ENCODE measurements at regions not wholly inside any gene's neighbourhood (a gene's known extent, or its start where the extent isn't known, plus 50 kb on each side); places are given as distances from the start of the nearest gene placed in this dataset.
A peak's percentile ranks its signal among the peaks of the same experiment; 100 is the strongest.

GRCh38 chr5:148904440-148904839 lies 78.0 kb downstream of the ADRB2 start:
- no peak overlapping the region for H3K27ac ChIP-seq (ENCODE audit: low read length)
- no peak overlapping the region for H3K4me3 ChIP-seq (ENCODE audit: low read length)
- H3K4me1 ChIP-seq (ENCODE audit: insufficient read depth, low read length) = no peaks in the 10 kb centered on the region; the same call in 1 of the 2 replicates
- no peaks in the 10 kb centered on the region for H3K27me3 ChIP-seq (ENCODE audit: insufficient read depth, low read length)
- H3K36me3 ChIP-seq (ENCODE audit: insufficient read depth, low read depth, low read length) = no peaks in the 10 kb centered on the region
- H3K9ac ChIP-seq (ENCODE audit: low read depth, low read length) = no peak overlapping the region
- H3K9me3 ChIP-seq (ENCODE audit: insufficient read depth, low read depth, low read length) = no peaks in the 10 kb centered on the region

- Histone ChIP-seq H3K9me3 (ENCODE audit: insufficient read depth, low read depth, low read length) (no peaks in the 10 kb centered on the region), H3K27ac (ENCODE audit: low read length) (no peak overlapping the region), H3K4me3 (ENCODE audit: low read length) (no peak overlapping the region), H3K27me3 (ENCODE audit: insufficient read depth, low read length) (no peaks in the 10 kb centered on the region), H3K9ac (ENCODE audit: low read depth, low read length) (no peak overlapping the region), H3K36me3 (ENCODE audit: insufficient read depth, low read depth, low read length) (no peaks in the 10 kb centered on the region), H3K4me1 (ENCODE audit: insufficient read depth, low read length) (no peaks in the 10 kb centered on the region; the same call in 1 of the 2 replicates)
These were observed 79.1 kb downstream of the ADRB2 start for GRCh38 chr5:148905541-148905940.

DNA sequence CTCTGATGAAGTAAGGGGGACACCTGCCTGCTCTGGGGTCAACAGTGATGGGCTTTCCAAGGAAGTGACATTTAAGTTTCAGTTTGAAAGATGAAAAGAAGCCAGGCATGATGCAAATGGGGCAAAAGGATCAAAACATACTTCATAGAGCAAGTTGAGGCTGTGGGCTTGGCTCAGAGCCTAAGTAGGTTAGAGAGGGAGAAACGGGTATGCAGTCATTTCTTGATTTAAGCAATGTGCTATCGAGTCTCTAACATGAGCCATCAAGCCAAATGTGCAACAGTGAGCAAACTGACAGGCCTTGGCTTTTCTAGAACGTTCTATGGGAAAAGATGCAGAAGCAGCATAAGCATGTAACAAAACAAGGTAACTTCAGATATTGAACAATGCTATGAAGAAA lies 80.6 kb downstream of the ADRB2 start:
- Histone ChIP-seq H3K27me3 (ENCODE audit: insufficient read depth, low read length) (no peaks in the 10 kb centered on the region), H3K36me3 (ENCODE audit: insufficient read depth, low read depth, low read length) (no peaks in the 10 kb centered on the region), H3K9me3 (ENCODE audit: insufficient read depth, low read depth, low read length) (no peaks in the 10 kb centered on the region), H3K4me3 (ENCODE audit: low read length) (no peak overlapping the region), H3K27ac (ENCODE audit: low read length) (no peak overlapping the region), H3K9ac (ENCODE audit: low read depth, low read length) (no peak overlapping the region), H3K4me1 (ENCODE audit: insufficient read depth, low read length) (peaks cover 4% of the 10 kb centered on the region; the same call in 1 of the 2 replicates)

- no peak overlapping the region for H3K9ac ChIP-seq (ENCODE audit: low read depth, low read length)
- H3K36me3 ChIP-seq (ENCODE audit: insufficient read depth, low read depth, low read length) = no peaks in the 10 kb centered on the region
- H3K27ac ChIP-seq (ENCODE audit: low read length) = no peak overlapping the region
- H3K27me3 ChIP-seq (ENCODE audit: insufficient read depth, low read length) = no peaks in the 10 kb centered on the region
- peaks cover 21% of the 10 kb centered on the region for H3K4me1 ChIP-seq (ENCODE audit: insufficient read depth, low read length)
- H3K9me3 ChIP-seq (ENCODE audit: insufficient read depth, low read depth, low read length) = no peaks in the 10 kb centered on the region
- H3K4me3 ChIP-seq (ENCODE audit: low read length) = no peak overlapping the region
These were observed 82.6 kb downstream of the ADRB2 start for GRCh38 chr5:148909040-148909439.

DNA sequence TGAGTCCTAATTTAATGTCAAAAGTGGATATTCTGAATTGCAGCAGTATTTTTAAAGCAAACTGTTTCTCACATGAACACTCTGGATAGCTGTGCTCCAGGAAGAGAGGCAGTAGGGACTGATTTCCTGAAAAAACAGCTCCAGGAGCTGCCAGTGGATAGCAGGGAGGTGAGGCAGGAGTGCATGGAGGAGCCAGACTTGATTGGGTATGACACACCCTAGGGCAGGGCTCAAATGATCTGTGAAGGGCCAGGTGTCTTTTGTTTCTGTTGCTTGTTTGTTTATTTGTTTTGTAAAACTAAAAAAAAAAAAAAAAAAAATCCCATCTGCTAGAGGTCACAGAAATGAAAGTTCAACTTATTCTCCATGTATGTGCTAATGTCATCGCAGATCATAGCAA lies 83.4 kb downstream of the ADRB2 start:
- no peaks in the 10 kb centered on the region for H3K9me3 ChIP-seq (ENCODE audit: insufficient read depth, low read depth, low read length)
- H3K36me3 ChIP-seq (ENCODE audit: insufficient read depth, low read depth, low read length) = no peaks in the 10 kb centered on the region
- no peaks in the 10 kb centered on the region for H3K27me3 ChIP-seq (ENCODE audit: insufficient read depth, low read length)
- H3K4me3 ChIP-seq (ENCODE audit: low read length) = no peak overlapping the region
- no peak overlapping the region for H3K27ac ChIP-seq (ENCODE audit: low read length)
- H3K9ac ChIP-seq (ENCODE audit: low read depth, low read length) = no peak overlapping the region
- H3K4me1 ChIP-seq (ENCODE audit: insufficient read depth, low read length) = peaks cover 21% of the 10 kb centered on the region

GRCh38 chr5:148910216-148910615 lies 83.8 kb downstream of the ADRB2 start:
- Histone ChIP-seq H3K27ac (ENCODE audit: low read length) (no peak overlapping the region), H3K9me3 (ENCODE audit: insufficient read depth, low read depth, low read length) (no peaks in the 10 kb centered on the region), H3K36me3 (ENCODE audit: insufficient read depth, low read depth, low read length) (no peaks in the 10 kb centered on the region), H3K27me3 (ENCODE audit: insufficient read depth, low read length) (no peaks in the 10 kb centered on the region), H3K4me3 (ENCODE audit: low read length) (no peak overlapping the region), H3K9ac (ENCODE audit: low read depth, low read length) (no peak overlapping the region), H3K4me1 (ENCODE audit: insufficient read depth, low read length) (peaks cover 21% of the 10 kb centered on the region)

DNA sequence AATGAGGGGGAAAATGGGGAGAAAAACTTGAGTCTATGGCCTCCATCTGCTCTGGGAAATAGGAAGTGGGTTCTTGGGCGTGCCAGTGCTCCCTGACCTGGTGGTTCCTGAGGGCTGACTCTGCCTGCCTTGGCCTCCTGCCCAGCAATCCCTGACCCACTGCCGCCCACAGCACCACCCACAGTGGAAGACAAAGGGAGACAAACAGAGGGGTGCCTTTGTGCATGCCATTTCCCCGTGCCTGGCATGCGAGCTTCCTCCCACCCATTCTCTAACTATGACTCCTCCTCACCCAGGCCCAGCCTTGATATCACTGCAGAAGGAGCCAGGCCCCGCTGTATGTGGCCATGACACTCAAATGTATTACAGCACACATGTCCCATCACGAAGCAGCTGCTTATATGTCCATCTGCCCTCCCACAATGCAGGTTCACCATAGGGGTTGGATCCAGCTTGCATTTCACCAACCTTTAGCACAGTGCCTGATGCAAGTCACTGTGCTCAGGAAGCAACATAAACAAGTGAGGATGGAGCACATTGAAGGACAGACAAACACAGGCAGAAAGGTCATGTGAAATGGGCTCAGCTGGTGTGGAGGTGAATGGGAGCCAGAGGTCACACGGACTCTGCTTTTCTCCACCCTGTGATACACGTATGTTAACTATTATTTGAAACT lies 84.4 kb downstream of the ADRB2 start:
- Histone ChIP-seq H3K4me3 (ENCODE audit: low read length) (no peak overlapping the region), H3K27ac (ENCODE audit: low read length) (no peak overlapping the region), H3K27me3 (ENCODE audit: insufficient read depth, low read length) (no peaks in the 10 kb centered on the region), H3K4me1 (ENCODE audit: insufficient read depth, low read length) (peaks cover 21% of the 10 kb centered on the region), H3K36me3 (ENCODE audit: insufficient read depth, low read depth, low read length) (no peaks in the 10 kb centered on the region), H3K9me3 (ENCODE audit: insufficient read depth, low read depth, low read length) (no peaks in the 10 kb centered on the region), H3K9ac (ENCODE audit: low read depth, low read length) (no peak overlapping the region)

- H3K27ac ChIP-seq (ENCODE audit: low read length) = no peak overlapping the region
- H3K4me3 ChIP-seq (ENCODE audit: low read length) = no peak overlapping the region
- H3K9ac ChIP-seq (ENCODE audit: low read depth, low read length) = no peak overlapping the region
- peaks cover 21% of the 10 kb centered on the region for H3K4me1 ChIP-seq (ENCODE audit: insufficient read depth, low read length)
- no peaks in the 10 kb centered on the region for H3K27me3 ChIP-seq (ENCODE audit: insufficient read depth, low read length)
- no peaks in the 10 kb centered on the region for H3K36me3 ChIP-seq (ENCODE audit: insufficient read depth, low read depth, low read length)
- H3K9me3 ChIP-seq (ENCODE audit: insufficient read depth, low read depth, low read length) = no peaks in the 10 kb centered on the region
These were observed 85.0 kb downstream of the ADRB2 start for GRCh38 chr5:148911386-148911785.

GRCh38 chr5:148912146-148912545 lies 85.7 kb downstream of the ADRB2 start:
- Histone ChIP-seq H3K9me3 (ENCODE audit: insufficient read depth, low read depth, low read length) (no peaks in the 10 kb centered on the region), H3K27ac (ENCODE audit: low read length) (no peak overlapping the region), H3K9ac (ENCODE audit: low read depth, low read length) (peak overlapping the region; percentile 43; the same call in 1 of the 2 replicates), H3K4me3 (ENCODE audit: low read length) (no peak overlapping the region), H3K27me3 (ENCODE audit: insufficient read depth, low read length) (no peaks in the 10 kb centered on the region), H3K4me1 (ENCODE audit: insufficient read depth, low read length) (peaks cover 21% of the 10 kb centered on the region), H3K36me3 (ENCODE audit: insufficient read depth, low read depth, low read length) (no peaks in the 10 kb centered on the region)

GRCh38 chr5:148912714-148913398 lies 86.4 kb downstream of the ADRB2 start:
- Histone ChIP-seq H3K4me1 (ENCODE audit: insufficient read depth, low read length) (peaks cover 21% of the 10 kb centered on the region), H3K27ac (ENCODE audit: low read length) (peak overlapping the region; percentile 24), H3K9ac (ENCODE audit: low read depth, low read length) (peak overlapping the region; percentile 43)

DNA sequence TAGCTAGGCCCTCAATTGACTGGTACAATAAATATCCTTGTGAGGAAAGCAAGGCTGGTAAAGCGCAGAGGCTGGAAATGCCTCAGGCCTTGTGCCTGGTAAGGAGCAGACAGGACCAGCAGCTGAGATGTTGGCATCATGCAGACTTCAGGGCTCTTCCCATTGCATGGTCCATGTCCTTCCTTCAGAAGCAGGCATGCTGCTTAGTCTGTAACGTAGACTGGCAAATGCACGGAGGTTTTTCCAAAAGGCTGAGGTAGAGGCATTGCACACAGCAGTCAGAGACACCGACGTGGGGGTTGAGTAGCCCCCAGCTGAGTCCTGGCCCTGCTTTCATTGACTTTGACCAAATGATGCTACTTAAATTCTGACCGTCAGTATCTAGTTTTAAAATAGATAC lies 87.1 kb downstream of the ADRB2 start:
- Histone ChIP-seq H3K36me3 (ENCODE audit: insufficient read depth, low read depth, low read length) (no peaks in the 10 kb centered on the region), H3K4me3 (ENCODE audit: low read length) (no peak overlapping the region), H3K9ac (ENCODE audit: low read depth, low read length) (0 out of 2 replicates have a peak overlapping the region, but pooled peaks have one; percentile 6), H3K4me1 (ENCODE audit: insufficient read depth, low read length) (peaks cover 21% of the 10 kb centered on the region), H3K27me3 (ENCODE audit: insufficient read depth, low read length) (no peaks in the 10 kb centered on the region), H3K27ac (ENCODE audit: low read length) (no peak overlapping the region), H3K9me3 (ENCODE audit: insufficient read depth, low read depth, low read length) (no peaks in the 10 kb centered on the region)

More at GRCh38 chr5:148912714-148913398, 86.4 kb downstream of the ADRB2 start:
- Histone ChIP-seq H3K9me3 (ENCODE audit: insufficient read depth, low read depth, low read length) (no peaks in the 10 kb centered on the region), H3K27me3 (ENCODE audit: insufficient read depth, low read length) (no peaks in the 10 kb centered on the region), H3K4me3 (ENCODE audit: low read length) (no peak overlapping the region), H3K36me3 (ENCODE audit: insufficient read depth, low read depth, low read length) (no peaks in the 10 kb centered on the region)

DNA sequence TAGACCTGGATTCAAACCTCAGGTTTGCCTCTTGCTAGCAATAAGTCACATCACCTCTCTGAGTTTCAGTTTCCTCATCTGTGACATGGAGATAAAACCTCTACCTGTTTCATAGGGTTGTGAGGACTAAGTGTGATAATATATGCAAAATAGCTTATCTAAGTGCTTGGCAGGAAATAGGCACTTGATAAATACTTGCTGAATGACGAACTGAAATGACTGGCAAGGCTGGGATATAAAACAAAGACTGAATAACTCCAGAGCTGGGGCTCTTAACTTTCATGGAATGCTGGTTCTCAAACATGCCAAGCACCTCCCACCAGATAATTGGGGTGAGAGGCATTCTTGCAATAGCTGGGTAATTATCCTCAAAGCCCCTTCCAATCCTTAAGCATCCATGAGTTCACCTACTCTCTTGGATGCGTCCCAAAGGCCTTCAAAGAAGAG lies 87.6 kb downstream of the ADRB2 start:
- no peaks in the 10 kb centered on the region for H3K36me3 ChIP-seq (ENCODE audit: insufficient read depth, low read depth, low read length)
- H3K27ac ChIP-seq (ENCODE audit: low read length) = no peak overlapping the region
- no peaks in the 10 kb centered on the region for H3K9me3 ChIP-seq (ENCODE audit: insufficient read depth, low read depth, low read length)
- H3K27me3 ChIP-seq (ENCODE audit: insufficient read depth, low read length) = no peaks in the 10 kb centered on the region
- peaks cover 21% of the 10 kb centered on the region for H3K4me1 ChIP-seq (ENCODE audit: insufficient read depth, low read length)
- no peak overlapping the region for H3K9ac ChIP-seq (ENCODE audit: low read depth, low read length)
- H3K4me3 ChIP-seq (ENCODE audit: low read length) = no peak overlapping the region
